ENCODE measurements at regions not wholly inside any gene's neighbourhood (a gene's known extent, or its start where the extent isn't known, plus 50 kb on each side); places are given as distances from the start of the nearest gene placed in this dataset.

- Histone ChIP-seq H3K27ac (no peak overlapping the region), H3K36me3 (no peaks in the 10 kb centered on the region), H3K9me3 (peaks cover 0 to 5% (median 0%) of the 10 kb centered on the region in 4 donors), H3K4me1 (peaks cover 0 to 8% (median 2%) of the 10 kb centered on the region in 3 donors), H3K27me3 (no peaks in the 10 kb centered on the region), H3K4me3 (no peak overlapping the region)
- no peak for TF ChIP-seq CTCF (IDR thresholded peaks at IDR 0.05)
- 89 to 90% methylated on average over 5 of the region's 5 CpGs for WGBS, 2 donors
- intact Hi-C loops (cut with DNase I) = no loop called here
- ATAC-seq (no peak), FAIRE-seq (no peak), DNase-seq (no peak)
These were observed 76.2 kb upstream of the HABP2 start for GRCh38 chr10:113476673-113477072.

DNA sequence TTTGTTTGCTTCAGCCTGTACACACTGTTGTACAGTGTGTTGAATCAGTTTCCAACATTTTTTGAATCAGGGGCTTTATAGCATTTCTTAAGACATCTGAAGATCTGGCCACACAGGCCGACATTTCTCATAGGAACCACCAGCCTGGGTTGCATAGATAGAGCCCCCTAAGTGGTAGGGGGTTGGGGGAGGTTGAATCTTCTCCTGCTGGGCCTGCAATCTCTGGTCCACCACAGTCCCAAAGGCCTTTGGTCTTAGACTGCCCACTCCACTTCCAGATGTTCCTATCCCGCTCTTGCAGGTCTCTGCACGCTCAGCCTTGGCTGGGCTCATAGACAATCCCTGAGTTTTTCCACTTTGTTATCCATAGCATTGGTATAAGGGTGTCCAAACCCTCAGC, 75.4 kb upstream of the HABP2 start:
- Histone ChIP-seq H3K27me3 (no peaks in the 10 kb centered on the region), H3K4me3 (no peak overlapping the region), H3K9me3 (peaks cover 0 to 5% (median 0%) of the 10 kb centered on the region in 4 donors), H3K36me3 (no peaks in the 10 kb centered on the region), H3K4me1 (peaks cover 0 to 8% (median 3%) of the 10 kb centered on the region in 3 donors), H3K27ac (no peak overlapping the region)
- intact Hi-C loops (cut with DNase I) = no loop called here
- WGBS, 2 donors = 96% methylated on average over 3 of the region's 3 CpGs
- ATAC-seq (no peak), FAIRE-seq (no peak), DNase-seq (no peak)
- TF ChIP-seq CTCF (IDR thresholded peaks at IDR 0.05) = no peak

GRCh38 chr10:113479346-113480080, 73.3 kb upstream of the HABP2 start:
- TF ChIP-seq CTCF (IDR thresholded peaks at IDR 0.05) = no peak
- H3K4me1 ChIP-seq = peaks cover 0 to 8% (median 3%) of the 10 kb centered on the region in 3 donors
- no peak for ATAC-seq
- H3K27ac ChIP-seq = no peak overlapping the region
- no peaks in the 10 kb centered on the region for H3K36me3 ChIP-seq
- WGBS, 2 donors = 95% methylated on average over 9 of the region's 9 CpGs
- intact Hi-C loops (cut with DNase I) = no loop called here
- no peak overlapping the region for H3K4me3 ChIP-seq
- no peak for DNase-seq
- H3K9me3 ChIP-seq = peaks cover 0 to 5% (median 0%) of the 10 kb centered on the region in 4 donors
- no peak for FAIRE-seq
- H3K27me3 ChIP-seq = no peaks in the 10 kb centered on the region

GRCh38 chr10:113480081-113480360, 72.8 kb upstream of the HABP2 start:
- Histone ChIP-seq H3K9me3 (peaks cover 0 to 5% (median 0%) of the 10 kb centered on the region in 4 donors), H3K36me3 (no peaks in the 10 kb centered on the region), H3K4me3 (no peak overlapping the region), H3K27me3 (no peaks in the 10 kb centered on the region), H3K27ac (peak overlapping the region in 1 of 4 donors; percentile 53), H3K4me1 (peaks cover 0 to 8% (median 3%) of the 10 kb centered on the region in 3 donors)
- DNase-seq = no peak
- intact Hi-C loops (cut with DNase I) = no loop called here
- FAIRE-seq = no peak
- TF ChIP-seq CTCF (IDR thresholded peaks at IDR 0.05) = no peak
- 59 to 63% methylated on average over 1 of the region's 1 CpG for WGBS, 2 donors
- no peak for ATAC-seq

DNA sequence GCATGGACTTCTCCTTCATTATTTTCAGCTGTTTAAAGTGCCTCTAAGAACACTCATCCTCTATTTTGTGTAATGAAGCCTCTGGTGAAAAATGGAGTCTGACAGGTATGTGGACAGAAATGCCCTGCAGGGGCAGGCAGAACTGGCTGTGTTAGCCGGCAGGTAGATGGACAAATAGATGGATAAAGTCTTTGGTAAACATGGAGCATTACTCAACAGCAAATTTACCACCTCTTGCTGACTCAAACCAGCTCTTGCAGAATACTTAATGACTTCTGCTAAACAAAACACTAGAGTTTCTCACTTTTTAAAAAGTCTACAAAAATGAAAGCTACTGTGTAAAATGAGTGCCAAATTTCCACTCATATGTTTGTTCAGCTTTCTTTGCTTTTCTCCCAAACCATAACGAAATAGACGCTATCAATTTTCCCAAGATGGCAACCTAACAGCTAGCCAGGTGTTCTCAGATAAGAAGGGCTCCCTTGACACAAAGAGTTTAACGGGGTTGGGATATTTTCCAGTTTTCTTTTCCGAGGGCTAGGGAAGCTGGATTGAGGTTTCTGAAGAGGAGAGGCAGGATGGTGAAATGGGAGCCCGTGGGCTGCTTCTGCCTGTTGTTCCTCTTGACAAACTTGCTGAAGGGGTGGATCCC, 71.9 kb upstream of the HABP2 start:
- H3K27me3 ChIP-seq = no peaks in the 10 kb centered on the region
- H3K4me1 ChIP-seq = peaks cover 0 to 8% (median 3%) of the 10 kb centered on the region in 3 donors
- no peak overlapping the region for H3K4me3 ChIP-seq
- ATAC-seq (peak; percentile 82 to 94 (median 89)), DNase-seq (peak in 2 of 6 donors; percentile 46 to 50), FAIRE-seq (no peak)
- TF ChIP-seq CTCF (IDR thresholded peaks at IDR 0.05) = no peak
- no peaks in the 10 kb centered on the region for H3K36me3 ChIP-seq
- intact Hi-C loops (cut with DNase I) = no loop called here
- WGBS, 2 donors = 16 to 18% methylated on average over 6 of the region's 6 CpGs
- peak overlapping the region in 3 of 4 donors; percentile 28 to 53 (median 42) for H3K27ac ChIP-seq
- H3K9me3 ChIP-seq = peaks cover 0 to 5% (median 0%) of the 10 kb centered on the region in 4 donors

Measured in pancreas (tissue), 10 donors.